GM12878 (cell line): ENCODE measurements at regions not wholly inside any gene's neighbourhood (a gene's known extent, or its start where the extent isn't known, plus 50 kb on each side); places are given as distances from the start of the nearest gene placed in this dataset.
A peak's percentile ranks its signal among the peaks of the same experiment; 100 is the strongest.

Experiments used
- ATAC-seq: fragments of 200-7000 bp; cut with Tn5 transposase; 3 replicates; pipeline ENCODE4 v1.9.1; 2020; ENCODE audit warnings: mild to moderate bottlenecking, moderate library complexity
- BruUV-seq: library from RNA; stranded (reverse); fragments of 400-500 nt; replicated peaks from 2 replicates; lab custom pipeline; 2021; lab: Mats Ljungman, UMichigan
- CTCF ChIA-PET: fragments of 300-600 bp; sonication (Branson Sonifier 250); formaldehyde crosslinking; extraction: SDS; loops from one replicate; lab custom pipeline; 2021; ENCODE audit warnings: inconsistent platforms; lab: Yijun Ruan, JAX
- POLR2A ChIA-PET: fragments of 350-600 bp; formaldehyde crosslinking; extraction: SDS; loops from one replicate; lab custom pipeline; 2021; ENCODE audit warnings: inconsistent platforms; lab: Charles Lee
- RAD21 ChIA-PET: fragments of 300-600 bp; sonication (Branson Sonifier 250); formaldehyde crosslinking; loops from one replicate; lab custom pipeline; 2023; ENCODE audit warnings: antibody characterized with exemption; ENCODE audit not compliant: unreplicated experiment; lab: Charles Lee
- SMC1A ChIA-PET: fragments of 300-600 bp; sonication (Branson Sonifier 250); formaldehyde crosslinking; loops from one replicate; lab custom pipeline; 2023; ENCODE audit not compliant: unreplicated experiment, uncharacterized antibody; lab: Charles Lee
- DNase-seq: peaks from one replicate; pipeline ENCODE4 v3.0.0-alpha.2; 2011; ENCODE audit warnings: low read depth, low spot score
- FAIRE-seq: peaks from 3 replicates; lab custom pipeline; 2011; peaks lifted over from hg19 to GRCh38; lab: Jason Lieb, UNC
- H2AFZ ChIP-seq: 2 replicates; pipeline ENCODE4 v1.6.0; 2011; ENCODE audit warnings: low read depth, low read length, control low read depth; ENCODE audit not compliant: control insufficient read depth
- H3K27ac ChIP-seq: 2 replicates; pipeline ENCODE4 v1.5.1; 2011; ENCODE audit warnings: control low read depth; ENCODE audit not compliant: control insufficient read depth, insufficient read depth
- H3K27me3 ChIP-seq, 2 experiments: replicated peaks in 1 of 2; 2 replicates each; pipeline versions ENCODE4 v1.6.0 to v1.6.1; 2011; ENCODE audit warnings: low read length in 1 of 2; ENCODE audit not compliant: control insufficient read depth in 2 of 2, insufficient read depth in 2 of 2
- H3K36me3 ChIP-seq, 2 experiments: 2 replicates each; pipeline ENCODE4 v1.5.1; 2011; ENCODE audit warnings: low read length in 1 of 2; ENCODE audit not compliant: control insufficient read depth in 2 of 2, insufficient read depth in 2 of 2
- H3K4me1 ChIP-seq: 2 replicates; pipeline ENCODE4 v1.6.1; 2011; ENCODE audit warnings: mild to moderate bottlenecking, low read length, moderate library complexity, mixed read lengths; ENCODE audit not compliant: control insufficient read depth, insufficient read depth
- H3K4me2 ChIP-seq: 2 replicates; pipeline ENCODE4 v1.6.0; 2011; ENCODE audit warnings: control low read depth; ENCODE audit not compliant: control insufficient read depth, insufficient read depth
- H3K4me3 ChIP-seq: fragments of 200-600 bp; sonication (generic); 2 replicates; pipeline ENCODE4 v1.5.1; 2016
- H3K79me2 ChIP-seq: 2 replicates; pipeline ENCODE4 v1.6.0; 2011; ENCODE audit warnings: low read length; ENCODE audit not compliant: control insufficient read depth, insufficient read depth
- H3K9ac ChIP-seq: 2 replicates; pipeline ENCODE4 v1.8.0; 2011; ENCODE audit warnings: low read length, control low read depth, mixed read lengths; ENCODE audit not compliant: control insufficient read depth, insufficient read depth
- H3K9me3 ChIP-seq: replicated peaks from 3 replicates; pipeline ENCODE4 v1.5.1; 2011; ENCODE audit warnings: mild to moderate bottlenecking, low read length; ENCODE audit not compliant: control insufficient read depth, insufficient read depth
- H4K20me1 ChIP-seq: 2 replicates; pipeline ENCODE4 v1.6.0; 2011; ENCODE audit not compliant: control insufficient read depth, insufficient read depth
- CBX3 ChIP-seq: fragments of 200-600 bp; sonication (generic); IDR thresholded peaks from 2 replicates; pipeline ENCODE4 v1.6.1; 2016; ENCODE audit warnings: low read depth, borderline replicate concordance
- IKZF2 ChIP-seq, 2 experiments: fragments of 450-650 bp; IDR thresholded peaks; 2 replicates each; pipeline ENCODE4 v1.6.1; 2017; ENCODE audit warnings: mild to moderate bottlenecking in 2 of 2, moderate library complexity in 2 of 2
- IRF4 ChIP-seq: IDR thresholded peaks from 2 replicates; pipeline ENCODE4 v1.6.1; 2011; ENCODE audit warnings: low read depth, low read length
- NFIC ChIP-seq: IDR thresholded peaks from 2 replicates; pipeline ENCODE4 v1.6.1; 2012; ENCODE audit warnings: low read depth, mild to moderate bottlenecking, inconsistent platforms, low read length, moderate library complexity
- POLR2AphosphoS5 ChIP-seq: IDR thresholded peaks from 2 replicates; pipeline ENCODE4 v1.6.1; 2011; ENCODE audit warnings: mild to moderate bottlenecking, low read length, inconsistent platforms
- ZNF384 ChIP-seq: IDR thresholded peaks from 2 replicates; pipeline ENCODE4 v1.6.1; 2012; ENCODE audit warnings: low read depth, mild to moderate bottlenecking, low read length, improper control_type of control experiment, borderline replicate concordance
- WGBS: methylation state at CpG from one replicate; pipeline ENCODE4 v1.1.6; 2016; ENCODE audit warnings: low lambda C conversion rate; ENCODE audit not compliant: insufficient replicate concordance, insufficient coverage; ENCODE audit errors: missing lambda C conversion rate; 5-methylcytosine and 5-hydroxymethylcytosine counted together
- in situ Hi-C: fragments of 300-500 bp; cut with MboI; formaldehyde crosslinking; loops from 9 replicates; pipeline ENCODE4 v1.14.3; 2018; ENCODE audit warnings: mixed read lengths
- intact Hi-C: fragments of 100-400 bp; cut with micrococcal nuclease; formaldehyde crosslinking; loops from one replicate; pipeline ENCODE4 v1.14.2; 2022; ENCODE audit not compliant: unreplicated experiment

DNA sequence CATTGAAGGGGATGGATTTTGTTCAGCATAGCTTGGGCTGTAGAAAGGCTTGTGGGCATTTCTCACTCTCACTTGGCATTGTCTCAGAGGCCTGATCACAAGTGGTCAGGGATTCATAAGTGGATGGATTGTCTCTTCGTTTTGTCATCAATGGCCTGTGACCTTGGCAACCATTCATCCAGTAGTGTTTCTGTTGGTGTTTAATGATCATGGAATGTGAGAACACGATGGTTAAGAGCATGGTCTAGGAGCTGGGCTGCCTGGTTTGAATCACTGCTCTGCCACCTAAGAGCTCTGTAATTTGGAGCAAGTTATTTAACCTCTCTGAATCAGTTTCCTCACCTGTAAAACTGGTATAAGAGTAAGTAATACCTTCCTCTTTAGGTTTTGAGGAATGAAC, 430.1 kb upstream of the MEF2C start:
- TF ChIP-seq NFIC = no peak
- TF ChIP-seq ZNF384 = no peak
- 0 out of 2 replicates have a peak, but pooled peaks have one; percentile 44 for TF ChIP-seq POLR2AphosphoS5
- peak; percentile 7 to 20; a peak in 1 of 4 replicates for TF ChIP-seq IKZF2 (IDR thresholded peaks at IDR 0.05)
- TF ChIP-seq CBX3 = no peak
- TF ChIP-seq IRF4 = 0 out of 2 replicates have a peak, but pooled peaks have one; percentile 24
- intact Hi-C loops (loop anchor here (1.0 kb wide), 1 partner anchor 42 kb away; no protein-coding TSS in a partner anchor), in situ Hi-C loops (no loop called here)
- Histone ChIP-seq H3K36me3 (no peaks in the 10 kb centered on the region), H3K27me3 (no peaks in the 10 kb centered on the region), H3K9me3 (peaks cover 8% of the 10 kb centered on the region), H3K27ac (peak overlapping the region; percentile 97), H4K20me1 (no peaks in the 10 kb centered on the region), H2AFZ (no peak overlapping the region; the same call in none of the 2 replicates), H3K4me1 (peaks cover 46% of the 10 kb centered on the region), H3K9ac (peak overlapping the region; percentile 70), H3K4me3 (no peak overlapping the region), H3K4me2 (peak overlapping the region; percentile 67), H3K79me2 (no peaks in the 10 kb centered on the region)
- CTCF ChIA-PET = interaction anchor here (0.6 to 3.7 kb wide), 13 partner anchors 10 to 584 kb away, joined by 3 to 12 read pairs (median 4); no protein-coding TSS in a partner anchor
- SMC1A ChIA-PET = interaction anchor here (0.7 to 4.0 kb wide), 32 partner anchors 10 to 584 kb away, joined by 3 to 108 read pairs (median 4); partner anchors contain the start of gene MEF2C
- RAD21 ChIA-PET = interaction anchor here (0.5 to 5.1 kb wide), 22 partner anchors 10 to 583 kb away, joined by 3 to 101 read pairs (median 7); partner anchors contain the start of gene MEF2C
- FAIRE-seq = no peak
- 0% methylated on average over 2 of the region's 2 CpGs for WGBS
- DNase-seq = no peak
- POLR2A ChIA-PET = interaction anchor here (1.2 to 2.4 kb wide), 6 partner anchors 11 to 240 kb away, joined by 3 to 22 read pairs (median 7); no protein-coding TSS in a partner anchor
- peak; percentile 39 for ATAC-seq
- BruUV-seq = no TSS peak
